ENCODE measurements at regions not wholly inside any gene's neighbourhood (a gene's known extent, or its start where the extent isn't known, plus 50 kb on each side); places are given as distances from the start of the nearest gene placed in this dataset.

DNA sequence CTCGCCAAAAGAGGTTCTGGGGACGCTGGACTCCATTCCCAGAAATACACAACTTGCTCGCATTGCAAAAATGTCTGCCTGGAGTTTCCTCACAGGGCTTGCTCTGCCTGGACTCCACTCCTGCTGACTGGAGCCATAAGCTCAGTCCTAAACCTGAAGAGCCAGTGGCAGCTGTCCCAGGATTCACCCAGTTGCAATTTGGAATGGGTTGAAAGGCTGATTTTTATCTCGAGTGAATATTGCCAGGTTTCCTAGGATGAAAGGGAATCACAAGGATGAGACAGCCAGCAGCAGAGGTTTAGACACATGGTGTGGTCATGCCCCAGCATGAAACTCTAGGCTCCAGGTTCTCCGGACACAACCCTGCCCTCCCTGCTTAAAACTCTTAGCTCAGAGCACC is 223.3 kb downstream of the BMP7 start:
- TF ChIP-seq, protein P1, sequence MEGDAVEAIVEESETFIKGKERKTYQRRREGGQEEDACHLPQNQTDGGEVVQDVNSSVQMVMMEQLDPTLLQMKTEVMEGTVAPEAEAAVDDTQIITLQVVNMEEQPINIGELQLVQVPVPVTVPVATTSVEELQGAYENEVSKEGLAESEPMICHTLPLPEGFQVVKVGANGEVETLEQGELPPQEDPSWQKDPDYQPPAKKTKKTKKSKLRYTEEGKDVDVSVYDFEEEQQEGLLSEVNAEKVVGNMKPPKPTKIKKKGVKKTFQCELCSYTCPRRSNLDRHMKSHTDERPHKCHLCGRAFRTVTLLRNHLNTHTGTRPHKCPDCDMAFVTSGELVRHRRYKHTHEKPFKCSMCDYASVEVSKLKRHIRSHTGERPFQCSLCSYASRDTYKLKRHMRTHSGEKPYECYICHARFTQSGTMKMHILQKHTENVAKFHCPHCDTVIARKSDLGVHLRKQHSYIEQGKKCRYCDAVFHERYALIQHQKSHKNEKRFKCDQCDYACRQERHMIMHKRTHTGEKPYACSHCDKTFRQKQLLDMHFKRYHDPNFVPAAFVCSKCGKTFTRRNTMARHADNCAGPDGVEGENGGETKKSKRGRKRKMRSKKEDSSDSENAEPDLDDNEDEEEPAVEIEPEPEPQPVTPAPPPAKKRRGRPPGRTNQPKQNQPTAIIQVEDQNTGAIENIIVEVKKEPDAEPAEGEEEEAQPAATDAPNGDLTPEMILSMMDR (conservative IDR thresholded peaks at IDR 0.05) = no peak
- no peak overlapping the region for H3K27ac ChIP-seq

DNA sequence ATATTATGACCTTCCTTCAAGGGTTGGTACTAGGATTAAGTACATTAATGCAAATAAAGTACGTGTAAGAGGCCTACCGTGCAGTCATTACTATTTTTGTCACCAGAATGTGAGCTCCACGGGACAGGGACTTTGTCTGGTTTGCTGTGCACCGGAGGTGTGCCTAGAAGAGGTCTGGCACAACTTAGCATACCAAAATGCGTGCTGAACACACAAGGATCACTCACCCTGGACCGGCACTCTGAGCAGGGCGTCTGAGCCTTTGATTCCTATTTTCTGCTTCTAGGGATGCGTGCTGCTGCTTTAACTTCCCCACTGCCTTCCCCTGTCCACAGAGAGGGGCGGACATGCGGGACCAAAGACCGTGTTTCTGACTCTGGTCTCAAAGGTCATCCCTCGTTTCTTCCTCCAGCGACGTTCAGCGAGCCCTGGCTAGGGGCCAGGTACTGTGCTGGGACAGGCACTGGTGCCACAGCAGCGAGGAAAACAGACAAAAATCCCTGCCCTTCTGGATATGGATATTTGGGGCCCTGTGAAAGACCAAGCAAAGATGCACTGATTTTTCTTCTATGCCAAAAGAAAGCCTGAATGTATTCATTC is 222.7 kb downstream of the BMP7 start:
- no peak overlapping the region for H3K27ac ChIP-seq
- TF ChIP-seq, protein P1 (conservative IDR thresholded peaks at IDR 0.05) = no peak
- no peak for TF ChIP-seq ZFX (IDR thresholded peaks at IDR 0.05)

DNA sequence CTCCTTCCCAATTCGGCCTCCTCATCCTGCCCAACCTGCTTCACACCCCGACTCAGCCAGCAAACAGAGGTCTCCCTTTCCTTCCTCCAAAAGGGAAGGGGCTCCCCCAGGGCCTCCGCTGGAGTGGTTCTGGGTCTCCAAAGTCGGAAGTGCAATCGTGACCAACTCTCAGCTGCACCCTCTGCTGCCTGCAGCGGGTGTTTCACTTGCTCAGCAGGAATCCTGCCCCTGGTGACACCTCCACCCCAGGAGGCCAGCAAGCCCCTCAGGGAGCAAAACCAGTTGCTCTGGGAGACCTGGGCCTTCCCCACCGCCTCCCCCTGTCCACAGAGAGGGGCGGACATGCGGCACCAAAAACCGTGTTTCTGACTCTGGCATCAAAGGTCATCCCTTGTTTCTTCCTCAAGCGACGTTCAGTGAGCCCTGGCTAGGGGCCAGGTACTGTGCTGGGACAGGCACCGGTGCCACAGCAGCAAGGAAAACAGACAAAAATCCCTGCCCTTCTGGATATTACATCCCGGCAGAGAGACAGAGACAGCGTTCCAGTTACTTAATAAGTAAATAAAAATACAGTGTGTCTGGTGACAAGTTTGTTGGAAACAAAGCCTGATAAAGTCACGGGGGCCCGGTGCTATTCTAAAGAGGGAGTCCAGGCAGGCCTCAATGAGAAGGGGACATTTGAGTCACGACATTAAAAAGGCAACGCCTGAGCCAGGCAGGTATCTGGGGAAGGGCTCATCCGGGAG is 219.0 kb downstream of the BMP7 start:
- TF ChIP-seq, protein P1 (conservative IDR thresholded peaks at IDR 0.05) = peak; percentile 8; the same call in 1 of the 2 replicates
- no peak for TF ChIP-seq ZFX (IDR thresholded peaks at IDR 0.05)
- H3K27ac ChIP-seq = peak overlapping the region; percentile 0; the same call in 1 of the 2 replicates

DNA sequence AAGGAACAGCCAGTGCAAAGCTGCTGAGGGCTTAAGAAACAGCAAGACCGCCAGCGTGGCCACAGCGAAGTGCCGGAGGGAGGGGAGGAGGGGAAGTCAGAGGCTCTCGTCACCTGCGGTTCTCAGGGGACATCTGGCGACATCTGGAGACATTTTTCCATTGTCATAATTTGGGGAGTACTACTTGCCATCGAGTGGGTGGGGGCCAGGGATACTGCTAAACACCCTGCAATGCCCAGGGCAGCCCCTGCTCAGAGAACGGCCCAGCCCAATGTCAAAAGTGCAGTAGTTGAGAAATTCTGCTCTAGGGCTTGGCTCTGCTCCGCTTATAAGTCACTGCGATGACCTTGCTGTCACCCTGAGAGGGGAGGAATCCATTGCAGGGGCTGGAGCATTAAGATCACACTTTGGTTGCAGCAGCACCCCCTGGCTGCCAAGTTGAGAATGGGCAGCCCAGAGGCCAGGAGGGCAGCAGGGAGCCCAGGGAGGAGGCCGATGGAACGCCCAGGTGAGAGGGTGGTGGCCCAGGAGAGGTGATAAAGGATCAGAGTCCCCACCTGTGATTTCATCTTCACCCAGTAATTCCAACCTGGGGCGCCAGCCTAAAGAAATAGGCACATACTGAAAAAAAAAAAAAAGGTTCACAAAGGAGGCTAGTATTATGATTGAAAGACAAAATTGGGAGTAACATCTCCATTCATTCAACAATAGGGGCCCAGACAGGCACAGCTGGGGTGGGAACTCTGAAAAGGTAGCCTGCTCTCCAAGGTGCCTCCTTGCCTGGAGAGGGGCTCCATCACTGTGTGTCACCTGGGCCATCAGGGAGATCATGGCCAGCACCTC is 218.2 kb downstream of the BMP7 start:
- no peak for TF ChIP-seq ZFX (IDR thresholded peaks at IDR 0.05)
- TF ChIP-seq, protein P1 (conservative IDR thresholded peaks at IDR 0.05) = peak; percentile 87
- peak overlapping the region; percentile 0; the same call in 1 of the 2 replicates for H3K27ac ChIP-seq

DNA sequence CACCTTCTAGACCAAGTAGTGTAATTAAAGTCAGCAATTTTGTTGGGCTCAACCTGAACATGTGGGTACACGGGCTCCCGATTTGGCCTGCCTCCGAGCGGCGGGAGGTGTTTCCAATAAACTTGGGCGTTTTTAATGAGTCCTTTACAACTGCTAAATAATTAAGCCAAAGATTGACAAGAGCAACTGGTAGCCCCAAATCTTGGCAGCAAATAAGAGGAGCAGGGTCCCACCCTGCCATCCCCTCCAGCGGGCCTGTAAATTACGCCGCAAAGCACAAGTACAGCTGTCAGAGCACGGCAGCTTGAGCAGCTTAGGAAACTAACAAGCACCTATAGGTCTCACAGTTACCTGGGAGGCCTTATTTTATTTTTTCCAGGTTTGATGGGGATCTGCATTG is 217.1 kb downstream of the BMP7 start:
- no peak overlapping the region for H3K27ac ChIP-seq
- TF ChIP-seq ZFX (IDR thresholded peaks at IDR 0.05) = no peak
- TF ChIP-seq, protein P1 (conservative IDR thresholded peaks at IDR 0.05) = no peak

DNA sequence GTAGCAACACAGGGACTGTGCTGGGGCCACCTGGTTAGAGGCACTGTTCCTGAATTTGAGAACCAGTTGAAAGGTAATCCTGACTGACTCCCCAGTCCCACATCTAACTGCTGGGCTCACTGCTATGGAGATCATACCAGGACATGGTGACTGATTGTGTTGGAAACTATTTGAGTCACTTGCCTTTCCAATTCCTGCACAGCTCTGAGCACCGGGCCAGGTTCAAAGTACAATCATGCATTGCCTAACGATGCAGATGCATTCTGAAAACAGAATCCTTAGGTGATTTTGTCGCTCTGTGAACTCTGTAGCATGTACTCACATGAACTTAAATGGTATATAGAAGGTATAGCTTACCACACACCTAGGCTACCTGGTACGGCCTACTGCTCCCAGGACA is 215.3 kb downstream of the BMP7 start:
- TF ChIP-seq, protein P1 (conservative IDR thresholded peaks at IDR 0.05) = no peak
- no peak for TF ChIP-seq ZFX (IDR thresholded peaks at IDR 0.05)
- no peak overlapping the region for H3K27ac ChIP-seq

DNA sequence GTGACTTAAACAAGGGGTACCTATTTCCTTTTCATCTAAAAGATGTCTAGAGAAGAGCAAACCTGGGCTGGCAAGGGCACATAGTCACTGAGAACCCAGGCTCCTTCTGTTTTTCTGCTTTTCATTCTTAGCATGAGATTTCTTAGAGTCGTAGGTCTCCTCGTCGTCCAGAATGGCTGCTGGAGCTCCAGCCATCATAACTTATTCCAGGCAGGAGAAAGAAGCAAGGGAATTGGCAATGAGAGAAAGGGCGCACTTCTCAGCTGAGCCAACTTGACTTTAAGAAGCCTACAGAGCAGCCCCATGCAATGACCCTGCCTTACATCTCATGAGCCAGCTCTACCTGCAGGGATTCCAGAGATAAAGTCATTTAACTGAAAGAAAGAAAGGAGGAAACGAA is 213.4 kb downstream of the BMP7 start:
- TF ChIP-seq, protein P1 (conservative IDR thresholded peaks at IDR 0.05) = no peak
- no peak for TF ChIP-seq ZFX (IDR thresholded peaks at IDR 0.05)
- no peak overlapping the region for H3K27ac ChIP-seq
